ENCODE measurements at regions not wholly inside any gene's neighbourhood (a gene's known extent, or its start where the extent isn't known, plus 50 kb on each side); places are given as distances from the start of the nearest gene placed in this dataset.
A peak's percentile ranks its signal among the peaks of the same experiment; 100 is the strongest.

DNA sequence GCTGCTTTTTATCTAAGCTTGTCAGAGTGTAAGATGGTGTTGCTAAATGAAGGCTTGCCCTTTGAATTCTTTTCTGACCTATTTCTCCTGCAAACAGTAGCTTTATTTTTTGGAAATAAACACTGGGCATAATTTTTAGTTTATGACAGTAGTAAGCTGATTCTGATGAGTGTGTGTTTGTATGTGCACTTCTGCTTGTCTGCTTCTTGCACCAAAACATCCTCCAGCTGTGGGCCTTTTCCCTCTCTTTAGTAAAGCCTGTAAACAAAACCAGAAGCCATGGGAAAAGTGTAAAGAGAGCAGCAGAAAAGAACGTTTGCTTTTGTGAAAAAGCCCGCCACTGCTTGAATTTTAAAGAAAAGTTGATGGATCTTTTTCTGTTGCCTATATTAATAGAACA is 136.4 kb upstream of the IL12A start:
- no peak overlapping the region for H3K4me3 ChIP-seq (ENCODE audit: low read length)
- TF ChIP-seq, protein P1, sequence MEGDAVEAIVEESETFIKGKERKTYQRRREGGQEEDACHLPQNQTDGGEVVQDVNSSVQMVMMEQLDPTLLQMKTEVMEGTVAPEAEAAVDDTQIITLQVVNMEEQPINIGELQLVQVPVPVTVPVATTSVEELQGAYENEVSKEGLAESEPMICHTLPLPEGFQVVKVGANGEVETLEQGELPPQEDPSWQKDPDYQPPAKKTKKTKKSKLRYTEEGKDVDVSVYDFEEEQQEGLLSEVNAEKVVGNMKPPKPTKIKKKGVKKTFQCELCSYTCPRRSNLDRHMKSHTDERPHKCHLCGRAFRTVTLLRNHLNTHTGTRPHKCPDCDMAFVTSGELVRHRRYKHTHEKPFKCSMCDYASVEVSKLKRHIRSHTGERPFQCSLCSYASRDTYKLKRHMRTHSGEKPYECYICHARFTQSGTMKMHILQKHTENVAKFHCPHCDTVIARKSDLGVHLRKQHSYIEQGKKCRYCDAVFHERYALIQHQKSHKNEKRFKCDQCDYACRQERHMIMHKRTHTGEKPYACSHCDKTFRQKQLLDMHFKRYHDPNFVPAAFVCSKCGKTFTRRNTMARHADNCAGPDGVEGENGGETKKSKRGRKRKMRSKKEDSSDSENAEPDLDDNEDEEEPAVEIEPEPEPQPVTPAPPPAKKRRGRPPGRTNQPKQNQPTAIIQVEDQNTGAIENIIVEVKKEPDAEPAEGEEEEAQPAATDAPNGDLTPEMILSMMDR (conservative IDR thresholded peaks at IDR 0.05; ENCODE audit: low read depth, low read length): no peak
- no peak for DNase-seq (ENCODE audit: low read depth)

DNA sequence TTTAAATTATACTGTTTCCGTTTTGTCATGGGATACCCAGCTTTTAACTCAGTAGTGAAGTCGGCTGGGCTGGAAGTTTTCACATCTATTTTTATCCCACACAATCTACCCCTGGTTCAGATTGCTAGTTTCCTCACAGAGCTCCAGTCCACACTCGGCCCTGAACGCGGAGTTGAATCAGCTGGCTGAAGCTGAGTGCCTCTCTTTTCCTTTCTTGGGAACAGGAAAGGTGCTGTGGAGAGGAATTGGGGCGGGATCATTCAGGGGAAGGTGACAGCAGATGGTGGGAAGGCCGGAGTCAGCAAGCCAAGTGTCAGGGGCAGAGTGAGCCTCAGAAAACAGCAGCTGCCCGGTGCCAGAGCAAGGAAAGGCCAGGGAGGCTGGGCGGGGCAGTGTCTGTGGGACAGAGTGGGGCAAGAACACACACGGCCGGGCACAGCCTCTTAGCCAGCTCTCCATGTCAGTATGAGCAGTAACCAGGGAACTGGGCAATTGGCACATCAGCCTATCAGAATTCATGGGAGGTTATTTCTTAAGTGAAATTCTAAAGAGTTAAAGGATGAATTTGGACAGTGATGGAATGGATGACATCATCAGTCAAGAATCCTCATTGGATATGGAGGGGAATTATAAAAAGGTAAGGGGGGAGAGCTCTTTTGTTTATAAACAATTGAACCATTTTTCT is 135.7 kb upstream of the IL12A start:
- TF ChIP-seq, protein P1 (conservative IDR thresholded peaks at IDR 0.05; ENCODE audit: low read depth, low read length): no peak
- DNase-seq (ENCODE audit: low read depth): no peak
- H3K4me3 ChIP-seq (ENCODE audit: low read length): no peak overlapping the region

DNA sequence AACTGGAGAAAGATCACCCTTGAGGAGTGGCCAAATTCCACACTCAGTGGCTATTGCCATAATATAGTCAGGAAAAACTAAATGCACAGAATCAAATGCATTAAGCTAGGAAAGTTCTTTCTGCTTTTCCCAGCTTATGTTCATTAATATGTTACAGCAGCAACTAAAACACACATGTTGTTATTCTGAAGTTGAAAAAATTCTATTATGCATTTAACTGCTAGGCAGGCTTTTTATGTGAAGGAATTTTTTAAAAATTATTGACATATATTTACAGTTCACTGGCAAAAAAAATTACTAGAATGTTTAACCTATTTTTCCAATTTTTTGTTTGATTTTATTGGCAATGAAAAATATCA is 135.2 kb upstream of the IL12A start:
- DNase-seq (ENCODE audit: low read depth): no peak
- TF ChIP-seq, protein P1 (conservative IDR thresholded peaks at IDR 0.05; ENCODE audit: low read depth, low read length): no peak
- H3K4me3 ChIP-seq (ENCODE audit: low read length): no peak overlapping the region

DNA sequence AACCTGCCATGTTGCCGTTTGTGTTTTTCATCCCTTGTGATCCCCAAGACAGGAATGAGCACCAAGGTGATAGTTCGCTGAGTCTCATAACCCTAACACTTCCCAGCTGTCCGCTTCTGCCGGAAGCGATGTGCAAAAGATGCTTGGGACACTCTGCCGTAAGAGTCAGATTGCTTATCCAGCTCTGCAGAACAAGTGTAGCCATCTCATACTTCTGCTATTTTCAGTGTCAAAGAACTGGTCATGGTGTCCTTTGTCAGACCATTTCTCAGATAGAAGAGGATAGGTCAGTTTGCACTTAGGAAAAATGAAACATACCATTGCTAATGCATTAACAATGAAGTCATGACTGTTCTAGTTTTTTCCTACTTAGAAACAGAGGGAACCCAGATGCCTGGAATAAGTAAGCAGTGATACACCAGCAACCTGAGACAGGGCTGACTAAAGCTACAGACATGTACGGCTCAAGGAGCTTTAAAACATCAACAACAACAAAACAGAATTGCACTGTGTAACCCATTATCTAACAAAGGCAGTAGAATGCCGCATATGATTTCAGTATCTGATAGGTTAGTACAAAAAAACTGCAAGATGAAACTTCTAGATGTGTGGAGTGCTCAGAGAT is 134.0 kb upstream of the IL12A start:
- H3K4me3 ChIP-seq (ENCODE audit: low read length): peak overlapping the region; percentile 8
- TF ChIP-seq, protein P1 (conservative IDR thresholded peaks at IDR 0.05; ENCODE audit: low read depth, low read length): no peak
- DNase-seq (ENCODE audit: low read depth): peak; percentile 88

DNA sequence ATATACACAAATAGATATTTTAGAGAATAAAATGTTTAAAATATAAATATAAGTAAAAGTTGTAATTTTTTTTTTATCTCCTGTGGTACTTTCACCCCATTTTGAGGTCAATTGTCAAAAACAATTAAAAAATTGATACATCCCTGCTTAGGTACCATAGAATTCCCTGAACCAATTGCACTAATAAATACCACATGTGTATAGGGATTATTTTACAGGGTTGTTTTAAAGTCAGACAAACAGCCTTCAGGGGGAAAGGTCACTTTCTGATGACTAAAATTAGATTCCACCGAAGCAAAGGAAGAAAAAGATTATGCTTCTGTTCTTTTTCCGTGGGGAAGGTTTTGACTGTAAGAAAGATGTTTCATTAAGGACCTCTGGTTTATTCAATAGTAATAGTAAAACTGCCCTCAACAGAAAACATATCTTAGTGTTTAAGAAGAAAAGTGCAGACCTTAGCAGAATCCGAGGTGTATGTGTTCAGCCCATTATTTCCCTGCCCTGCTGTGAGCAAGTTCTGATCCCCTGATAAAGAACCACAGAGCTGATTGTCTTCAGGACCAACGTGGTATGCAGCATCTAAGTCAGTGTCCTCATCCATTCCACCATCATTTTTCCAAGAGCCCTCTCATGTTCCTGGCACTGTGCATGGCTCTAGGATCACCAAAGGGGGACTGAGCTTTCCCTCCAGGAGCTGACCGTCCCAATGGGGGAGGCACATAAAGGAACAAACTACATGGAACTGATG is 132.9 kb upstream of the IL12A start:
- TF ChIP-seq, protein P1 (conservative IDR thresholded peaks at IDR 0.05; ENCODE audit: low read depth, low read length): no peak
- no peak overlapping the region for H3K4me3 ChIP-seq (ENCODE audit: low read length)
- DNase-seq (ENCODE audit: low read depth): no peak

DNA sequence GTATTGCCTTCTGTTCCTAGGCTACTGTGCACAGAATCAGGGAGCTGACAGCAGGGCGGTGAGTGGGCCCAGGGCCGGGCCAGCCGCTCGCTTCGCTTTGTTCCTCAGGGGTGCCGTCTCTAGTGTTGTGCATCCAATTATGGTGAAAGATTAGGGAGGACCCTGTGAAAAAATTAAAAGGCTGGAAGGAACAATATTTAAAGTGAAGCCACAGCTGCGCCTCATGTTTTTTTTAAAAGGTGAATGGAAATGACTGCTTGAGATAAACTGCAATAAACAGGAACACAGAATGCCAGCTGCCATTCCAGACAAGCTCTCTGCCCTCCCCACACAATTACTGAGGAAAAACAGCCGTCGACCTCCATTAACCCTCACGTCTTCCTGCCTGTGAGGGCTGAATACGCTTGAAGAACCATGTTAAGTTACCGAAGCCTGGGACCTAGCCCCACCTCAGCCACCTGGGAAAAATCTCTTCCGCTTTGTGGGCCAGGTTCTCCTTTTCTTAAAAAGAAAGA is 132.0 kb upstream of the IL12A start:
- TF ChIP-seq, protein P1 (conservative IDR thresholded peaks at IDR 0.05; ENCODE audit: low read depth, low read length): no peak
- no peak overlapping the region for H3K4me3 ChIP-seq (ENCODE audit: low read length)
- no peak for DNase-seq (ENCODE audit: low read depth)
